ENCODE measurements at regions not wholly inside any gene's neighbourhood (a gene's known extent, or its start where the extent isn't known, plus 50 kb on each side); places are given as distances from the start of the nearest gene placed in this dataset.
"Not testable (repeated sequence)": the region's sequence is repeated elsewhere in the genome, so short reads cannot be mapped to it uniquely, and the experiment has no call there.

GRCh38 chr1:213602796-213603486, 384.8 kb upstream of the PROX1 start:
- DNase-seq (no peak), ATAC-seq (ENCODE audit: poor library complexity) (no peak)
- intact Hi-C loops (cut with DNase I), result no loop called here

GRCh38 chr1:213604477-213604876, 383.3 kb upstream of the PROX1 start:
- DNase-seq (no peak), ATAC-seq (ENCODE audit: poor library complexity) (no peak)
- intact Hi-C loops (cut with DNase I), result no loop called here

GRCh38 chr1:213605732-213606131, 382.0 kb upstream of the PROX1 start:
- DNase-seq (no peak), ATAC-seq (ENCODE audit: poor library complexity) (no peak)
- intact Hi-C loops (cut with DNase I), result no loop called here

- ATAC-seq (ENCODE audit: poor library complexity), result peak; percentile 86
- intact Hi-C loops (cut with DNase I), result no loop called here
- no peak for DNase-seq
These were observed 381.4 kb upstream of the PROX1 start for GRCh38 chr1:213606252-213606820.

- no peak for ATAC-seq (ENCODE audit: poor library complexity)
- intact Hi-C loops (cut with DNase I), result no loop called here
- DNase-seq, result no peak
These were observed 374.2 kb upstream of the PROX1 start for GRCh38 chr1:213613549-213613948.

GRCh38 chr1:213615226-213615916, 372.4 kb upstream of the PROX1 start:
- intact Hi-C loops (cut with DNase I), result no loop called here
- no peak for DNase-seq
- ATAC-seq (ENCODE audit: poor library complexity), result no peak

GRCh38 chr1:213617133-213617532, 370.6 kb upstream of the PROX1 start:
- intact Hi-C loops (cut with DNase I), result no loop called here

GRCh38 chr1:213618094-213618493, 369.7 kb upstream of the PROX1 start:
- ATAC-seq (ENCODE audit: poor library complexity) (no peak), DNase-seq (no peak)
- intact Hi-C loops (cut with DNase I), result no loop called here

More at GRCh38 chr1:213617133-213617532, 370.6 kb upstream of the PROX1 start:
- DNase-seq, result no peak
- no peak for ATAC-seq (ENCODE audit: poor library complexity)

- DNase-seq (no peak), ATAC-seq (ENCODE audit: poor library complexity) (no peak)
- intact Hi-C loops (cut with DNase I), result no loop called here
These were observed 368.7 kb upstream of the PROX1 start for GRCh38 chr1:213619026-213619425.

- intact Hi-C loops (cut with DNase I), result no loop called here
- no peak for DNase-seq
- ATAC-seq (ENCODE audit: poor library complexity), result no peak
These were observed 366.7 kb upstream of the PROX1 start for GRCh38 chr1:213621077-213621476.

GRCh38 chr1:213622365-213623063, 365.3 kb upstream of the PROX1 start:
- DNase-seq (no peak), ATAC-seq (ENCODE audit: poor library complexity) (no peak)
- intact Hi-C loops (cut with DNase I), result no loop called here

- ATAC-seq (ENCODE audit: poor library complexity) (no peak), DNase-seq (no peak)
- intact Hi-C loops (cut with DNase I), result no loop called here
These were observed 364.6 kb upstream of the PROX1 start for GRCh38 chr1:213623064-213623581.

GRCh38 chr1:213623862-213624261, 363.9 kb upstream of the PROX1 start:
- intact Hi-C loops (cut with DNase I), result no loop called here
- no peak for ATAC-seq (ENCODE audit: poor library complexity)
- DNase-seq, result no peak

- ATAC-seq (ENCODE audit: poor library complexity); DNase-seq; intact Hi-C loops (cut with DNase I): not testable (repeated sequence)
These were observed 351.0 kb upstream of the PROX1 start for GRCh38 chr1:213636778-213637177.

GRCh38 chr1:213641312-213641711, 346.5 kb upstream of the PROX1 start:
- ATAC-seq (ENCODE audit: poor library complexity), result no peak
- no peak for DNase-seq
- intact Hi-C loops (cut with DNase I), result no loop called here

GRCh38 chr1:213643360-213643759, 344.4 kb upstream of the PROX1 start:
- no peak for DNase-seq
- intact Hi-C loops (cut with DNase I), result no loop called here
- no peak for ATAC-seq (ENCODE audit: poor library complexity)

GRCh38 chr1:213647864-213648650, 339.7 kb upstream of the PROX1 start:
- DNase-seq (no peak), ATAC-seq (ENCODE audit: poor library complexity) (no peak)
- intact Hi-C loops (cut with DNase I), result no loop called here

GRCh38 chr1:213649373-213649772, 338.4 kb upstream of the PROX1 start:
- DNase-seq (no peak), ATAC-seq (ENCODE audit: poor library complexity) (no peak)
- intact Hi-C loops (cut with DNase I), result no loop called here

- DNase-seq (no peak), ATAC-seq (ENCODE audit: poor library complexity) (no peak)
- intact Hi-C loops (cut with DNase I), result no loop called here
These were observed 337.2 kb upstream of the PROX1 start for GRCh38 chr1:213650603-213651002.
